Suprapubic skin (tissue), 4 donors: ENCODE measurements at regions not wholly inside any gene's neighbourhood (a gene's known extent, or its start where the extent isn't known, plus 50 kb on each side); places are given as distances from the start of the nearest gene placed in this dataset.

Experiments
- CTCF ChIP-seq, 2 donors: fragments of 200-600 bp in 1 of 2; fragments of 450-650 bp in 1 of 2; sonication (generic) in 1 of 2; IDR thresholded peaks; one replicate each; pipeline ENCODE4 v1.5.1; 2016 to 2019; ENCODE audit warnings: antibody characterized with exemption in 2 of 2, mild to moderate bottlenecking in 1 of 2, moderate library complexity in 1 of 2
- POLR2A ChIP-seq, 2 donors: fragments of 450-650 bp; IDR thresholded peaks; one replicate each; pipeline ENCODE4 v1.6.1; 2017; ENCODE audit warnings: antibody characterized with exemption in 2 of 2, mild to moderate bottlenecking in 2 of 2, moderate library complexity in 2 of 2
- POLR2AphosphoS5 ChIP-seq, 3 donors: sonication (generic); formaldehyde crosslinking; IDR thresholded peaks; one replicate each; pipeline ENCODE4 v1.6.1; 2017; ENCODE audit warnings: antibody characterized with exemption in 3 of 3

- TF ChIP-seq POLR2A (IDR thresholded peaks at IDR 0.05) (no peak), CTCF (IDR thresholded peaks at IDR 0.05) (no peak), POLR2AphosphoS5 (IDR thresholded peaks at IDR 0.05) (no peak)
Observed at GRCh38 chr13:50358231-50359040, 343.2 kb downstream of the KCNRG start.
